Endothelial cell of umbilical vein (primary cell): ENCODE measurements at regions not wholly inside any gene's neighbourhood (a gene's known extent, or its start where the extent isn't known, plus 50 kb on each side); places are given as distances from the start of the nearest gene placed in this dataset.

Source experiments
- CTCF ChIP-seq, 2 donors: IDR thresholded peaks; 1 replicate in 1 of 2; 2 replicates in 1 of 2; pipeline ENCODE4 v1.5.1; 2011; ENCODE audit warnings: low read length in 2 of 2, mild to moderate bottlenecking in 2 of 2, moderate library complexity in 2 of 2, control low read depth in 1 of 2, inconsistent platforms in 1 of 2, low read depth in 1 of 2; ENCODE audit not compliant: insufficient read depth in 1 of 2; ENCODE audit errors: extremely low read depth in 1 of 2
- EZH2 ChIP-seq: IDR thresholded peaks from 2 replicates; pipeline ENCODE4 v1.6.1; 2012; ENCODE audit warnings: borderline replicate concordance, low read depth, mild to moderate bottlenecking, moderate library complexity, low read length, inconsistent platforms; ENCODE audit not compliant: severe bottlenecking
- MAX ChIP-seq: IDR thresholded peaks from 2 replicates; pipeline ENCODE4 v1.6.1; 2011; ENCODE audit not compliant: insufficient read depth, insufficient read length
- POLR2A ChIP-seq: IDR thresholded peaks from 2 replicates; pipeline ENCODE4 v1.6.1; 2012; ENCODE audit warnings: low read depth, mild to moderate bottlenecking, control low read depth, low read length
- POLR2AphosphoS5 ChIP-seq: IDR thresholded peaks from 2 replicates; pipeline ENCODE4 v1.6.1; 2012; ENCODE audit warnings: low read depth, mild to moderate bottlenecking, control low read depth, low read length, moderate library complexity; ENCODE audit not compliant: insufficient read depth

GRCh38 chr7:32399311-32399710 is 90.9 kb downstream of the LSM5 start:
- TF ChIP-seq CTCF (IDR thresholded peaks at IDR 0.05; ENCODE audit: extremely low read depth in 1 of 2, insufficient read depth in 1 of 2, low read depth in 1 of 2, low read length in 2 of 2) (no peak), POLR2A (no peak), POLR2AphosphoS5 (no peak), MAX (no peak), EZH2 (no peak)
